K562 (cell line): ENCODE measurements at regions not wholly inside any gene's neighbourhood (a gene's known extent, or its start where the extent isn't known, plus 50 kb on each side); places are given as distances from the start of the nearest gene placed in this dataset.

Experiments
- ATAC-seq: fragments of 200-7000 bp; cut with Tn5 transposase; 3 replicates; pipeline ENCODE4 v1.9.1; 2020; ENCODE audit warnings: moderate library complexity
- BruUV-seq: library from RNA; stranded (reverse); fragments of 400-500 nt; replicated peaks from 2 replicates; lab custom pipeline; 2021; lab: Mats Ljungman, UMichigan
- CTCF ChIA-PET: fragments of 300-600 bp; formaldehyde crosslinking; extraction: SDS; loops from one replicate; lab custom pipeline; 2021; ENCODE audit warnings: low intra/inter-chr PET ratio; lab: Yijun Ruan, JAX
- POLR2A ChIA-PET: fragments of 300-600, 350-650 bp; sonication (Branson Sonifier 250); formaldehyde crosslinking; extraction: SDS; loops from one replicate; lab custom pipeline; 2021; ENCODE audit warnings: antibody characterized with exemption, inconsistent platforms; lab: Yijun Ruan, JAX
- DNase-seq, 4 experiments: peaks; one replicate each; pipeline versions ENCODE4 v3.0.0 to v3.0.0-alpha.2; 2011 to 2018; ENCODE audit warnings: low spot score in 3 of 4, mixed read lengths in 3 of 4; ENCODE audit errors: extremely low read depth in 1 of 4
- FAIRE-seq: peaks from 2 replicates; lab custom pipeline; 2011; peaks lifted over from hg19 to GRCh38; lab: Jason Lieb, UNC
- H2AFZ ChIP-seq: 2 replicates; pipeline ENCODE4 v1.6.0; 2011; ENCODE audit warnings: low read depth, low read length, control low read depth, inconsistent platforms
- H3K27ac ChIP-seq: fragments of 200-600 bp; 3 replicates; pipeline ENCODE4 v1.8.0; 2011; ENCODE audit warnings: low read depth, mild to moderate bottlenecking, control low read depth, inconsistent platforms, low read length, moderate library complexity, mixed read lengths; ENCODE audit errors: extremely low read depth
- H3K27me3 ChIP-seq, 2 experiments: fragments of 300-600 bp in 1 of 2; 2 replicates in 1 of 2; 3 replicates in 1 of 2; pipeline versions ENCODE4 v1.6.0 to v1.8.0; 2011; ENCODE audit warnings: inconsistent platforms in 2 of 2, low read length in 2 of 2, mild to moderate bottlenecking in 1 of 2, mixed read lengths in 1 of 2, moderate library complexity in 1 of 2; ENCODE audit not compliant: control insufficient read depth in 2 of 2, insufficient read depth in 2 of 2
- H3K36me3 ChIP-seq: fragments of 300-600 bp; 3 replicates; pipeline ENCODE4 v1.8.0; 2011; ENCODE audit warnings: mild to moderate bottlenecking, low read length, inconsistent platforms; ENCODE audit not compliant: control insufficient read depth, insufficient read depth
- H3K4me1 ChIP-seq, 2 experiments: fragments of 200-600 bp in 1 of 2; replicated peaks in 1 of 2; 2 replicates in 1 of 2; 3 replicates in 1 of 2; pipeline versions ENCODE4 v1.5.1 to v1.8.0; 2011; ENCODE audit warnings: inconsistent platforms in 2 of 2, low read length in 2 of 2, mild to moderate bottlenecking in 1 of 2, mixed read lengths in 1 of 2, moderate library complexity in 1 of 2; ENCODE audit not compliant: control insufficient read depth in 2 of 2, insufficient read depth in 2 of 2
- H3K4me2 ChIP-seq: 2 replicates; pipeline ENCODE4 v1.6.1; 2011; ENCODE audit warnings: low read length, control low read depth, inconsistent platforms, mixed read lengths; ENCODE audit not compliant: insufficient read depth
- H3K4me3 ChIP-seq: fragments of 200-600 bp; sonication (generic), shearing (Covaris generic); 2 replicates; pipeline ENCODE4 v1.5.1; 2016; ENCODE audit warnings: control low read depth, inconsistent platforms
- H3K79me2 ChIP-seq: fragments of 200-600 bp; 3 replicates; pipeline ENCODE4 v1.8.0; 2011; ENCODE audit warnings: low read length, inconsistent platforms; ENCODE audit not compliant: control insufficient read depth, insufficient read depth
- H3K9ac ChIP-seq, 2 experiments: 2 replicates each; pipeline versions ENCODE4 v1.6.0 to v1.6.1; 2011; ENCODE audit warnings: low read depth in 2 of 2, low read length in 2 of 2, control low read depth in 1 of 2, inconsistent platforms in 1 of 2, mild to moderate bottlenecking in 1 of 2, mixed read lengths in 1 of 2; ENCODE audit not compliant: insufficient read depth in 1 of 2
- H3K9me1 ChIP-seq: one replicate; pipeline ENCODE4 v1.6.0; 2011; ENCODE audit warnings: inconsistent platforms, mild to moderate bottlenecking, low read length, moderate library complexity; ENCODE audit not compliant: control insufficient read depth, insufficient read depth
- H3K9me3 ChIP-seq: replicated peaks from 2 replicates; pipeline ENCODE4 v1.5.1; 2011; ENCODE audit warnings: low read depth, low read length, inconsistent platforms; ENCODE audit not compliant: control insufficient read depth, insufficient read depth
- H4K20me1 ChIP-seq: replicated peaks from 2 replicates; pipeline ENCODE4 v1.6.1; 2011; ENCODE audit warnings: low read length, inconsistent platforms, mixed read lengths; ENCODE audit not compliant: control insufficient read depth, insufficient read depth
- FOXJ3 ChIP-seq: sonication (generic); formaldehyde crosslinking; IDR thresholded peaks from 2 replicates; pipeline ENCODE4 v1.4.0; 2020; ENCODE audit warnings: mild to moderate bottlenecking, missing genetic modification reagents
- HMGN3 ChIP-seq: IDR thresholded peaks from 2 replicates; pipeline ENCODE4 v1.6.1; 2011; ENCODE audit warnings: borderline replicate concordance, low read depth, mild to moderate bottlenecking, mixed read lengths, low read length; ENCODE audit not compliant: insufficient read length; ENCODE audit errors: extremely low read depth
- JUND ChIP-seq, 2 experiments: IDR thresholded peaks; 2 replicates in 1 of 2; 3 replicates in 1 of 2; pipeline ENCODE4 v1.6.1; 2011; ENCODE audit warnings: borderline replicate concordance in 2 of 2, low read depth in 2 of 2, low read length in 2 of 2, improper control_type of control experiment in 1 of 2, missing biosample characterization in 1 of 2, missing genetic modification characterization in 1 of 2, missing genetic modification reagents in 1 of 2
- KDM2B ChIP-seq: fragments of 250-450 bp; sonication (Bioruptor Pico); IDR thresholded peaks from 2 replicates; pipeline ENCODE4 v1.8.0; 2021; ENCODE audit warnings: mild to moderate bottlenecking, moderate library complexity
- PHTF2 ChIP-seq: fragments of 250-450 bp; sonication (Bioruptor Pico); IDR thresholded peaks from 2 replicates; pipeline ENCODE4 v1.5.0; 2021; ENCODE audit warnings: mild to moderate bottlenecking
- SRSF3 ChIP-seq: fragments of 200-400 bp; formaldehyde crosslinking; IDR thresholded peaks from 2 replicates; pipeline ENCODE4 v1.6.1; 2016; ENCODE audit warnings: mild to moderate bottlenecking, low read length, moderate library complexity; ENCODE audit not compliant: insufficient read depth
- ZBTB17 ChIP-seq: fragments of 450-650 bp; formaldehyde crosslinking; IDR thresholded peaks from 2 replicates; pipeline ENCODE4 v1.4.0; 2020; ENCODE audit warnings: mild to moderate bottlenecking
- ZFX ChIP-seq: sonication (generic); formaldehyde crosslinking; IDR thresholded peaks from 2 replicates; pipeline ENCODE4 v1.8.0; 2022; ENCODE audit warnings: mild to moderate bottlenecking, missing genetic modification reagents, moderate library complexity
- ZNF12 ChIP-seq: sonication (generic); formaldehyde crosslinking; IDR thresholded peaks from 2 replicates; pipeline ENCODE4 v1.4.0; 2020; ENCODE audit warnings: mild to moderate bottlenecking, missing genetic modification reagents
- ZNF408 ChIP-seq: fragments of 250-450 bp; sonication (Bioruptor Pico); IDR thresholded peaks from 2 replicates; pipeline ENCODE4 v1.4.0; 2020; ENCODE audit warnings: low read depth, mild to moderate bottlenecking, moderate library complexity
- ZNF41 ChIP-seq: fragments of 250-450 bp; sonication (Bioruptor Pico); conservative IDR thresholded peaks from 2 replicates; pipeline ENCODE4 v1.4.0; 2020; ENCODE audit warnings: mild to moderate bottlenecking
- ZNF707 ChIP-seq: fragments of 250-450 bp; sonication (Bioruptor Pico); conservative IDR thresholded peaks from 2 replicates; pipeline ENCODE4 v1.8.0; 2022; ENCODE audit warnings: inconsistent platforms, mild to moderate bottlenecking, moderate library complexity
- WGBS: fragments of 100-300 bp; shearing (Covaris generic); methylation state at CpG from one replicate; pipeline ENCODE4 v1.1.6; 2016; ENCODE audit warnings: low coverage, mixed read lengths; ENCODE audit not compliant: insufficient coverage; ENCODE audit errors: missing lambda C conversion rate; 5-methylcytosine and 5-hydroxymethylcytosine counted together
- in situ Hi-C: fragments of 300-500 bp; cut with MboI; formaldehyde crosslinking; loops from 4 replicates; pipeline ENCODE4 v1.15.0; 2018; ENCODE audit warnings: inconsistent platforms, mixed read lengths
- intact Hi-C: fragments of 100-400 bp; cut with micrococcal nuclease; formaldehyde crosslinking; loops from 2 replicates; pipeline ENCODE4 v1.14.2; 2022
- TF ChIP-seq, protein P1 (sequence below), 2 experiments: IDR thresholded peaks; 2 replicates each; pipeline ENCODE4 v1.6.1; 2012; ENCODE audit warnings: improper control_type of control experiment in 2 of 2, low read depth in 2 of 2, low read length in 2 of 2, borderline replicate concordance in 1 of 2
- TF ChIP-seq, protein P2 (sequence below): sonication (generic); formaldehyde crosslinking; IDR thresholded peaks from 2 replicates; pipeline ENCODE4 v1.8.0; 2022; ENCODE audit warnings: missing genetic modification reagents, mild to moderate bottlenecking, borderline replicate concordance
- TF ChIP-seq, protein P3 (sequence below): fragments of 250-450 bp; sonication (Bioruptor Pico); IDR thresholded peaks from 2 replicates; pipeline ENCODE4 v1.8.0; 2021; ENCODE audit warnings: moderate library complexity, mild to moderate bottlenecking, inconsistent platforms
- TF ChIP-seq, protein P4 (sequence below): fragments of 250-450 bp; sonication (Bioruptor Pico); IDR thresholded peaks from 2 replicates; pipeline ENCODE4 v1.5.0; 2020; ENCODE audit warnings: mild to moderate bottlenecking

DNA sequence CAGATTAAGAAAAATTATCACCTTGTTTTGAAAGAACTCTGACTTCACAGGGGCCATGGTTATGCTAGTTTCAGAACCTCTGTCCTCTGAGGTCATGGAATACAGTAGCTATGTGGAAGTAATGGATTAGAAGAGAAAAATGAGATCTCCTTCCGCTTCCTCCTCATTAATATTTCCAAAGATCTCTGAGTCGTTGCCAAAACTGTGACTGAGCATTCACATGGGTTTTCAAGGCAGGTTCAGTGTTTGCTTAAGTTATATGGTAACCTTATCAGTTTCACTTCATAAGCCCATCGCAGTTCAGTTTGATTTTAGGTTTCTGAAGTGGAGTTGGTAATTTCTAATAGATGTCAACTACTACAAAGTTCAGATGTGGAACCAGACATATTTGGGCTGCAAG lies 321.2 kb upstream of the SOX9 start (continued):
- TF ChIP-seq, protein P1, sequence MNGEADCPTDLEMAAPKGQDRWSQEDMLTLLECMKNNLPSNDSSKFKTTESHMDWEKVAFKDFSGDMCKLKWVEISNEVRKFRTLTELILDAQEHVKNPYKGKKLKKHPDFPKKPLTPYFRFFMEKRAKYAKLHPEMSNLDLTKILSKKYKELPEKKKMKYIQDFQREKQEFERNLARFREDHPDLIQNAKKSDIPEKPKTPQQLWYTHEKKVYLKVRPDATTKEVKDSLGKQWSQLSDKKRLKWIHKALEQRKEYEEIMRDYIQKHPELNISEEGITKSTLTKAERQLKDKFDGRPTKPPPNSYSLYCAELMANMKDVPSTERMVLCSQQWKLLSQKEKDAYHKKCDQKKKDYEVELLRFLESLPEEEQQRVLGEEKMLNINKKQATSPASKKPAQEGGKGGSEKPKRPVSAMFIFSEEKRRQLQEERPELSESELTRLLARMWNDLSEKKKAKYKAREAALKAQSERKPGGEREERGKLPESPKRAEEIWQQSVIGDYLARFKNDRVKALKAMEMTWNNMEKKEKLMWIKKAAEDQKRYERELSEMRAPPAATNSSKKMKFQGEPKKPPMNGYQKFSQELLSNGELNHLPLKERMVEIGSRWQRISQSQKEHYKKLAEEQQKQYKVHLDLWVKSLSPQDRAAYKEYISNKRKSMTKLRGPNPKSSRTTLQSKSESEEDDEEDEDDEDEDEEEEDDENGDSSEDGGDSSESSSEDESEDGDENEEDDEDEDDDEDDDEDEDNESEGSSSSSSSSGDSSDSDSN (IDR thresholded peaks at IDR 0.05; ENCODE audit: borderline replicate concordance in 1 of 2, low read depth in 2 of 2, low read length in 2 of 2) = no peak
- TF ChIP-seq JUND (IDR thresholded peaks at IDR 0.05; ENCODE audit: borderline replicate concordance, low read depth, low read length) (no peak), JUND (tag; IDR thresholded peaks at IDR 0.05; ENCODE audit: borderline replicate concordance, low read depth, low read length) (no peak)

DNA sequence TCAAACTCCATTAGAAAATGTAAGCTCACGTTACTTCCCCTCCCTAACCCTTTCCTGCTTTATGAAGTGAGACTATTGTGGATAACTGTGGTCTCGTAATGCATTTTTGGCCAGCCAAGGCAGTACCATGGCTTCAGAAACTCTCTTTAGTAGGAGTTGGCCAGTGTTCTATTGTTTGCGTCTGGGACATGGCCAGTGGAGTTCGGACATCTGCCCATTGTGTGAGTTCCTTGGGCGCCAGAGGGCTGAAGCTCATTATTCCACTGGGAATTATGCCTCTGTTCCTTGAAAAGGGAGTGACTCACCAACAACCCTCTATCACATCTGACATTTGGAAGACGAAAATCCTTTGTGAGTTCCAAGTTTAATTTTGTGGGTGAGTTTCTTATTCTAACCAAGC lies 319.5 kb upstream of the SOX9 start:
- H3K4me3 ChIP-seq = no peak overlapping the region
- H3K4me2 ChIP-seq = no peak overlapping the region
- FAIRE-seq (no peak), ATAC-seq (no peak), DNase-seq (no peak)
- no peaks in the 10 kb centered on the region for H3K36me3 ChIP-seq
- no peak overlapping the region for H3K27ac ChIP-seq
- no peaks in the 10 kb centered on the region for H3K27me3 ChIP-seq
- WGBS = 0% methylated on average over 6 of the region's 6 CpGs
- CTCF ChIA-PET = no interaction called here
- H3K4me1 ChIP-seq = no peaks in the 10 kb centered on the region
- H2AFZ ChIP-seq = no peak overlapping the region
- no peaks in the 10 kb centered on the region for H3K9me3 ChIP-seq
- no TSS peak for BruUV-seq
- no peaks in the 10 kb centered on the region for H4K20me1 ChIP-seq
- POLR2A ChIA-PET = no interaction called here
- TF ChIP-seq, protein P2, sequence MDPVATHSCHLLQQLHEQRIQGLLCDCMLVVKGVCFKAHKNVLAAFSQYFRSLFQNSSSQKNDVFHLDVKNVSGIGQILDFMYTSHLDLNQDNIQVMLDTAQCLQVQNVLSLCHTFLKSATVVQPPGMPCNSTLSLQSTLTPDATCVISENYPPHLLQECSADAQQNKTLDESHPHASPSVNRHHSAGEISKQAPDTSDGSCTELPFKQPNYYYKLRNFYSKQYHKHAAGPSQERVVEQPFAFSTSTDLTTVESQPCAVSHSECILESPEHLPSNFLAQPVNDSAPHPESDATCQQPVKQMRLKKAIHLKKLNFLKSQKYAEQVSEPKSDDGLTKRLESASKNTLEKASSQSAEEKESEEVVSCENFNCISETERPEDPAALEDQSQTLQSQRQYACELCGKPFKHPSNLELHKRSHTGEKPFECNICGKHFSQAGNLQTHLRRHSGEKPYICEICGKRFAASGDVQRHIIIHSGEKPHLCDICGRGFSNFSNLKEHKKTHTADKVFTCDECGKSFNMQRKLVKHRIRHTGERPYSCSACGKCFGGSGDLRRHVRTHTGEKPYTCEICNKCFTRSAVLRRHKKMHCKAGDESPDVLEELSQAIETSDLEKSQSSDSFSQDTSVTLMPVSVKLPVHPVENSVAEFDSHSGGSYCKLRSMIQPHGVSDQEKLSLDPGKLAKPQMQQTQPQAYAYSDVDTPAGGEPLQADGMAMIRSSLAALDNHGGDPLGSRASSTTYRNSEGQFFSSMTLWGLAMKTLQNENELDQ (CRISPR knock-in tag) = no peak
- no peak for TF ChIP-seq HMGN3
- TF ChIP-seq ZNF41 (CRISPR knock-in tag) = no peak
- TF ChIP-seq ZNF408 (CRISPR knock-in tag) = no peak
- TF ChIP-seq, protein P3, sequence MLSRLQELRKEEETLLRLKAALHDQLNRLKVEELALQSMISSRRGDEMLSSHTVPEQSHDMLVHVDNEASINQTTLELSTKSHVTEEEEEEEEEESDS (CRISPR knock-in tag) = no peak
- no peak for TF ChIP-seq ZNF707
- TF ChIP-seq, protein P4, sequence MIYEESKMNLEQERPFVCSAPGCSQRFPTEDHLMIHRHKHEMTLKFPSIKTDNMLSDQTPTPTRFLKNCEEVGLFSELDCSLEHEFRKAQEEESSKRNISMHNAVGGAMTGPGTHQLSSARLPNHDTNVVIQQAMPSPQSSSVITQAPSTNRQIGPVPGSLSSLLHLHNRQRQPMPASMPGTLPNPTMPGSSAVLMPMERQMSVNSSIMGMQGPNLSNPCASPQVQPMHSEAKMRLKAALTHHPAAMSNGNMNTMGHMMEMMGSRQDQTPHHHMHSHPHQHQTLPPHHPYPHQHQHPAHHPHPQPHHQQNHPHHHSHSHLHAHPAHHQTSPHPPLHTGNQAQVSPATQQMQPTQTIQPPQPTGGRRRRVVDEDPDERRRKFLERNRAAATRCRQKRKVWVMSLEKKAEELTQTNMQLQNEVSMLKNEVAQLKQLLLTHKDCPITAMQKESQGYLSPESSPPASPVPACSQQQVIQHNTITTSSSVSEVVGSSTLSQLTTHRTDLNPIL (CRISPR knock-in tag) = no peak
- TF ChIP-seq ZNF12 (CRISPR knock-in tag) = no peak
- no peak for TF ChIP-seq ZBTB17 (CRISPR knock-in tag)
- no peak for TF ChIP-seq FOXJ3 (CRISPR knock-in tag)
- TF ChIP-seq PHTF2 = no peak
- TF ChIP-seq ZFX = no peak
- no peak for TF ChIP-seq SRSF3
- TF ChIP-seq KDM2B = no peak
- intact Hi-C loops (no loop called here), in situ Hi-C loops (no loop called here)
- H3K9ac ChIP-seq = no peak overlapping the region
- no peaks in the 10 kb centered on the region for H3K9me1 ChIP-seq
- H3K79me2 ChIP-seq = no peaks in the 10 kb centered on the region
